ENCODE measurements at regions not wholly inside any gene's neighbourhood (a gene's known extent, or its start where the extent isn't known, plus 50 kb on each side); places are given as distances from the start of the nearest gene placed in this dataset.

DNA sequence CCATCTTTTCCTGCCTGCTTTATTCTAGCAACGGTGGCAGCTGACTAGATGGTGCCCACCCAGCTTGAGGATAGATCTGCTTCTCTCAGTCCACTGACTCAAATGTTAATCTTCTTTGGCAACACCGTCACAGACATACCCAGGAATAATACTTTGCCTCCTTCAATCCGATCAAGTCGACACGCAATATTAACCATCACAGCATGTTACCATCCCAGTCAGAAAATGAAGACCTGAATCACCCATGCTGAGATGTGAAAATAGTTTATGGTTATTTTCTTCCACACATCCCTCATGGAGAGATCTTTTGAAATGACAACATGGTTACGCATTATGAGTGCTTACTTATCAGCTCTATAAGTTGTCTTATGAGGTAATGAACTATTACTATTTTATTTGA lies 392.8 kb downstream of the SEC23A start:
- Histone ChIP-seq H3K9ac (no peak overlapping the region), H3K4me3 (no peak overlapping the region), H4K20me1 (ENCODE audit: insufficient read depth) (no peaks in the 10 kb centered on the region), H3K4me2 (ENCODE audit: unreplicated experiment) (no peak overlapping the region), H2AFZ (no peak overlapping the region), H3K79me2 (ENCODE audit: insufficient read depth) (no peaks in the 10 kb centered on the region), H3K27me3 (replicated peaks; ENCODE audit: insufficient read depth) (no peaks in the 10 kb centered on the region), H3K27ac (no peak overlapping the region), H3F3A (ENCODE audit: insufficient read depth) (no peaks in the 10 kb centered on the region), H3K9me2 (ENCODE audit: insufficient read depth) (no peaks in the 10 kb centered on the region), H3K36me3 (ENCODE audit: low read depth) (no peaks in the 10 kb centered on the region), H3K4me1 (ENCODE audit: insufficient read depth) (no peaks in the 10 kb centered on the region), H3K9me3 (ENCODE audit: low read depth) (no peaks in the 10 kb centered on the region)
- DNase-seq = no peak
- in situ Hi-C loops (cut with MboI) = no loop called here
- TF ChIP-seq EZH2phosphoT487 (IDR thresholded peaks at IDR 0.05; ENCODE audit: insufficient read depth, low read depth) (no peak), EZH2 (IDR thresholded peaks at IDR 0.05; ENCODE audit: insufficient read depth, poor library complexity, severe bottlenecking) (no peak)
- WGBS, 2 experiments (ENCODE audit: low coverage in 1 of 2, low lambda C conversion rate in 2 of 2, missing lambda C conversion rate in 2 of 2) = 77% methylated on average over 6 of the region's 6 CpGs

DNA sequence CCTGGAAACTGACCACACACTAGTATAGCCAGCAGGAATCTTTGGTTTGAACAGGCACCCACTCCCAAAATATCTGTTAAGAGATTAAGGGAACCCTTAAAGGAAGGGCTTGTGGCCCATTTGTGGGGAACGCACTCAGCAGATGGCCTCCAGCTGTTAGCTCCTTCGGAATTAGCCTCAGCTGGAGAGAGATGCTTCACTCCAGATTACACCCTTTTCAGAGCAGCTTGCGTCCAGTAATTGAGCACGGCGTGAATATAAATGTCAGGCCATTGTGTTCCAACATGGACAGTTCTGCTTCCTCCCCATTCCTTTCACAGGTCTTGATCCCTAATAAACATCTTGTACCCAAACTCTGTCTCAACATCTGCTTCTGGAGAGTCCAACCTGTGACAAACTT lies 397.8 kb downstream of the SEC23A start:
- Histone ChIP-seq H3K27ac (no peak overlapping the region), H3K36me3 (ENCODE audit: low read depth) (no peaks in the 10 kb centered on the region), H3K9me3 (ENCODE audit: low read depth) (no peaks in the 10 kb centered on the region), H3F3A (ENCODE audit: insufficient read depth) (no peaks in the 10 kb centered on the region), H3K27me3 (replicated peaks; ENCODE audit: insufficient read depth) (no peaks in the 10 kb centered on the region), H3K9ac (no peak overlapping the region), H4K20me1 (ENCODE audit: insufficient read depth) (no peaks in the 10 kb centered on the region), H2AFZ (0 out of 2 replicates have a peak overlapping the region, but pooled peaks have one; percentile 15), H3K9me2 (ENCODE audit: insufficient read depth) (no peaks in the 10 kb centered on the region), H3K4me1 (ENCODE audit: insufficient read depth) (no peaks in the 10 kb centered on the region), H3K4me3 (no peak overlapping the region), H3K4me2 (ENCODE audit: unreplicated experiment) (no peak overlapping the region), H3K79me2 (ENCODE audit: insufficient read depth) (no peaks in the 10 kb centered on the region)
- no peak for TF ChIP-seq EZH2phosphoT487 (IDR thresholded peaks at IDR 0.05; ENCODE audit: insufficient read depth, low read depth)
- TF ChIP-seq EZH2 (IDR thresholded peaks at IDR 0.05; ENCODE audit: insufficient read depth, poor library complexity, severe bottlenecking) = no peak
- DNase-seq = no peak
- WGBS, 2 experiments (ENCODE audit: low coverage in 1 of 2, low lambda C conversion rate in 2 of 2, missing lambda C conversion rate in 2 of 2) = 15 to 23% methylated on average over 5 of the region's 5 CpGs
- in situ Hi-C loops (cut with MboI) = no loop called here

GRCh38 chr14:38704220-38704619 lies 398.8 kb downstream of the SEC23A start:
- TF ChIP-seq EZH2phosphoT487 (IDR thresholded peaks at IDR 0.05; ENCODE audit: insufficient read depth, low read depth) = no peak
- no peak for TF ChIP-seq EZH2 (IDR thresholded peaks at IDR 0.05; ENCODE audit: insufficient read depth, poor library complexity, severe bottlenecking)
- no peaks in the 10 kb centered on the region for H3K27me3 ChIP-seq (replicated peaks; ENCODE audit: insufficient read depth)

GRCh38 chr14:38696925-38697324 lies 406.1 kb downstream of the SEC23A start:
- Histone ChIP-seq H3K36me3 (ENCODE audit: low read depth) (no peaks in the 10 kb centered on the region), H3K79me2 (ENCODE audit: insufficient read depth) (no peaks in the 10 kb centered on the region), H2AFZ (no peak overlapping the region), H3K4me2 (ENCODE audit: unreplicated experiment) (no peak overlapping the region), H3K4me3 (no peak overlapping the region), H3K27me3 (replicated peaks; ENCODE audit: insufficient read depth) (no peaks in the 10 kb centered on the region), H3K4me1 (ENCODE audit: insufficient read depth) (no peaks in the 10 kb centered on the region), H3F3A (ENCODE audit: insufficient read depth) (no peaks in the 10 kb centered on the region), H3K9ac (no peak overlapping the region), H4K20me1 (ENCODE audit: insufficient read depth) (no peaks in the 10 kb centered on the region), H3K27ac (no peak overlapping the region), H3K9me2 (ENCODE audit: insufficient read depth) (no peaks in the 10 kb centered on the region), H3K9me3 (ENCODE audit: low read depth) (no peaks in the 10 kb centered on the region)
- TF ChIP-seq EZH2 (IDR thresholded peaks at IDR 0.05; ENCODE audit: insufficient read depth, poor library complexity, severe bottlenecking) (no peak), EZH2phosphoT487 (IDR thresholded peaks at IDR 0.05; ENCODE audit: insufficient read depth, low read depth) (no peak)
- WGBS, 2 experiments (ENCODE audit: low coverage in 1 of 2, low lambda C conversion rate in 2 of 2, missing lambda C conversion rate in 2 of 2) = 27 to 43% methylated on average over 3 of the region's 3 CpGs
- no peak for DNase-seq
- in situ Hi-C loops (cut with MboI) = no loop called here

More at GRCh38 chr14:38704220-38704619, 398.8 kb downstream of the SEC23A start:
- H3K9me3 ChIP-seq (ENCODE audit: low read depth) = no peaks in the 10 kb centered on the region
- no peak for DNase-seq
- H3K4me3 ChIP-seq = no peak overlapping the region
- no peaks in the 10 kb centered on the region for H3K9me2 ChIP-seq (ENCODE audit: insufficient read depth)
- H3F3A ChIP-seq (ENCODE audit: insufficient read depth) = no peaks in the 10 kb centered on the region
- H3K27ac ChIP-seq = no peak overlapping the region
- no peaks in the 10 kb centered on the region for H4K20me1 ChIP-seq (ENCODE audit: insufficient read depth)
- H3K36me3 ChIP-seq (ENCODE audit: low read depth) = no peaks in the 10 kb centered on the region
- H2AFZ ChIP-seq = no peak overlapping the region
- 97 to 100% methylated on average over 1 of the region's 1 CpG for WGBS, 2 experiments (ENCODE audit: low coverage in 1 of 2, low lambda C conversion rate in 2 of 2, missing lambda C conversion rate in 2 of 2)
- in situ Hi-C loops (cut with MboI) = no loop called here
- no peak overlapping the region for H3K4me2 ChIP-seq (ENCODE audit: unreplicated experiment)
- no peaks in the 10 kb centered on the region for H3K79me2 ChIP-seq (ENCODE audit: insufficient read depth)
- H3K9ac ChIP-seq = no peak overlapping the region
- no peaks in the 10 kb centered on the region for H3K4me1 ChIP-seq (ENCODE audit: insufficient read depth)

DNA sequence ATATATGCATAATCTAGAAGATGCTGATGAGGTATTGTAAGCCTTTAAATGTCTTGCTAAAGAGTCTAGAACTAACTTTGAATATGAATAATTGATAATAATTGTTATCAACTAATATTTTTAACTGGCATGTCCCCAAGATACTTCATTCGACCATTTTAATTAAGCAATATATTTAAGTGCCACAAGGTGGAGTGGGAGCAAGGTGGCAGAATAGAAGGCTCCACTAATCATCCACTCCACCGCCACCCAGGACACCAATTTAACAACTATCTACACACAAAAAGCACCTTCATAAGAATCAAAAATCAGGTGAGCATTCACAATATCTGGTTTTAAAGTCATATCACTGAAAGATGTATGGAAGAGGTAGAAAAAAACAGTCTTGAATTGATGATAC lies 409.6 kb downstream of the SEC23A start:
- no peak overlapping the region for H3K27ac ChIP-seq
- H3K9ac ChIP-seq = no peak overlapping the region
- H3K4me3 ChIP-seq = no peak overlapping the region
- H2AFZ ChIP-seq = no peak overlapping the region
- no peaks in the 10 kb centered on the region for H3K36me3 ChIP-seq (ENCODE audit: low read depth)
- no peaks in the 10 kb centered on the region for H3K79me2 ChIP-seq (ENCODE audit: insufficient read depth)
- no peaks in the 10 kb centered on the region for H3K27me3 ChIP-seq (replicated peaks; ENCODE audit: insufficient read depth)
- H3K9me3 ChIP-seq (ENCODE audit: low read depth) = no peaks in the 10 kb centered on the region
- in situ Hi-C loops (cut with MboI) = no loop called here
- DNase-seq = no peak
- no peaks in the 10 kb centered on the region for H3K4me1 ChIP-seq (ENCODE audit: insufficient read depth)
- no peaks in the 10 kb centered on the region for H3K9me2 ChIP-seq (ENCODE audit: insufficient read depth)
- H3F3A ChIP-seq (ENCODE audit: insufficient read depth) = no peaks in the 10 kb centered on the region
- no peaks in the 10 kb centered on the region for H4K20me1 ChIP-seq (ENCODE audit: insufficient read depth)
- no peak overlapping the region for H3K4me2 ChIP-seq (ENCODE audit: unreplicated experiment)
- TF ChIP-seq EZH2phosphoT487 (IDR thresholded peaks at IDR 0.05; ENCODE audit: insufficient read depth, low read depth) = no peak
- 46 to 59% methylated on average over 2 of the region's 2 CpGs for WGBS, 2 experiments (ENCODE audit: low coverage in 1 of 2, low lambda C conversion rate in 2 of 2, missing lambda C conversion rate in 2 of 2)

Data from GM23248 (cell line).